NCI-H2107 (cell line): ENCODE measurements at regions not wholly inside any gene's neighbourhood (a gene's known extent, or its start where the extent isn't known, plus 50 kb on each side); places are given as distances from the start of the nearest gene placed in this dataset.

ENCODE experiments used
- DNase-seq: peaks from one replicate; lab custom pipeline; 2025; lab: John Stamatoyannopoulos, UW

GRCh38 chr2:122639711-122640110 is 884.3 kb downstream of the TSN start:
- no peak for DNase-seq

GRCh38 chr2:122643725-122644329 is 888.4 kb downstream of the TSN start:
- peak; percentile 12 for DNase-seq

- no peak for DNase-seq
These were observed 895.8 kb downstream of the TSN start for GRCh38 chr2:122651236-122651635.

- no peak for DNase-seq
These were observed 896.3 kb downstream of the TSN start for GRCh38 chr2:122651780-122652179.

GRCh38 chr2:122652670-122653069 is 897.2 kb downstream of the TSN start:
- DNase-seq: no peak

- DNase-seq: no peak
These were observed 901.0 kb downstream of the TSN start for GRCh38 chr2:122656403-122656802.

- peak; percentile 39 for DNase-seq
These were observed 905.6 kb downstream of the TSN start for GRCh38 chr2:122660786-122661634.

- no peak for DNase-seq
These were observed 908.2 kb downstream of the TSN start for GRCh38 chr2:122663620-122664019.

- no peak for DNase-seq
These were observed 914.2 kb downstream of the TSN start for GRCh38 chr2:122669627-122670026.

GRCh38 chr2:122670897-122671296 is 915.4 kb downstream of the TSN start:
- DNase-seq: peak; percentile 26

- DNase-seq: no peak
These were observed 925.2 kb downstream of the TSN start for GRCh38 chr2:122680662-122681061.

GRCh38 chr2:122681626-122682025 is 926.2 kb downstream of the TSN start:
- no peak for DNase-seq

- no peak for DNase-seq
These were observed 926.9 kb downstream of the TSN start for GRCh38 chr2:122682356-122682755.

GRCh38 chr2:122683018-122683417 is 927.6 kb downstream of the TSN start:
- DNase-seq: no peak

GRCh38 chr2:122692400-122693083 is 937.1 kb downstream of the TSN start:
- DNase-seq: no peak

- no peak for DNase-seq
These were observed 942.0 kb downstream of the TSN start for GRCh38 chr2:122697415-122697814.

GRCh38 chr2:122703676-122704075 is 948.2 kb downstream of the TSN start:
- no peak for DNase-seq

GRCh38 chr2:122704109-122704563 is 948.7 kb downstream of the TSN start:
- no peak for DNase-seq

- no peak for DNase-seq
These were observed 950.3 kb downstream of the TSN start for GRCh38 chr2:122705746-122706145.

- DNase-seq: no peak
These were observed 951.3 kb downstream of the TSN start for GRCh38 chr2:122706757-122707223.

GRCh38 chr2:122707224-122707824 is 951.9 kb downstream of the TSN start:
- DNase-seq: no peak

- DNase-seq: no peak
These were observed 954.6 kb downstream of the TSN start for GRCh38 chr2:122710049-122710448.
